PFSK-1 (cell line): ENCODE measurements at regions not wholly inside any gene's neighbourhood (a gene's known extent, or its start where the extent isn't known, plus 50 kb on each side); places are given as distances from the start of the nearest gene placed in this dataset.

ENCODE experiments used
- FOXP2 ChIP-seq: optimal IDR thresholded peaks from 2 replicates; pipeline ENCODE3; 2011; ENCODE audit warnings: borderline replicate concordance, control low read depth, inconsistent platforms; ENCODE audit not compliant: insufficient read depth; ENCODE audit errors: extremely low read length, extremely low read depth
- POLR2AphosphoS5 ChIP-seq: IDR thresholded peaks from 2 replicates; pipeline ENCODE4 v1.6.1; 2012; ENCODE audit warnings: low read depth, mild to moderate bottlenecking, control low read depth, low read length, moderate library complexity
- SIN3A ChIP-seq: IDR thresholded peaks from 2 replicates; pipeline ENCODE4 v1.6.1; 2012; ENCODE audit warnings: mild to moderate bottlenecking, low read length, moderate library complexity, borderline replicate concordance; ENCODE audit not compliant: insufficient read depth
- TAF1 ChIP-seq: IDR thresholded peaks from 2 replicates; pipeline ENCODE4 v1.6.1; 2012; ENCODE audit warnings: low read length, control low read depth, borderline replicate concordance; ENCODE audit not compliant: insufficient read depth
- TF ChIP-seq, protein P1 (sequence below), 2 experiments: IDR thresholded peaks; 2 replicates each; pipeline versions ENCODE4 v1.6.1 to v1.8.0; 2011 to 2012; ENCODE audit warnings: low read depth in 2 of 2, low read length in 2 of 2, control low read depth in 1 of 2, inconsistent platforms in 1 of 2, mild to moderate bottlenecking in 1 of 2, moderate library complexity in 1 of 2; ENCODE audit not compliant: insufficient read depth in 1 of 2

DNA sequence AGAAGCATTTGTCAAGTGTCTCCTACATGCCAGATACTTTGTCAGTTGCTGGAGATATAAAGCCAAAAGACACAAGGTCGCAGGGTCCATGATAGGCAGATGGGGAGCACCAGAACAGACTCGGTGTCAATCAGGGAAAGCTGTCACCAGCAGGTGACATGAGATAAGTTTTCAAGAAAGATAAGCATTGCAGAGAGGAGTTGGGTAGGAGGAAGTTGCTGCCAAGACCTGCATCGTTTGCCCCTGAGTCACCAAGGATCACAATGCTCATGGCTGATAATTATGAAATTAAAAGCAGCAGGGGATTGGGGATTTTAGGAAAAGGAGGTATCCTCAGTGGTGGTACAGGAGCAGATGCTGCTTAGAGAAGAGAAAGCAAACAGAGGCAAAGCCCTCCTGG, 551.1 kb upstream of the CDH11 start:
- TF ChIP-seq TAF1: no peak
- TF ChIP-seq, protein P1, sequence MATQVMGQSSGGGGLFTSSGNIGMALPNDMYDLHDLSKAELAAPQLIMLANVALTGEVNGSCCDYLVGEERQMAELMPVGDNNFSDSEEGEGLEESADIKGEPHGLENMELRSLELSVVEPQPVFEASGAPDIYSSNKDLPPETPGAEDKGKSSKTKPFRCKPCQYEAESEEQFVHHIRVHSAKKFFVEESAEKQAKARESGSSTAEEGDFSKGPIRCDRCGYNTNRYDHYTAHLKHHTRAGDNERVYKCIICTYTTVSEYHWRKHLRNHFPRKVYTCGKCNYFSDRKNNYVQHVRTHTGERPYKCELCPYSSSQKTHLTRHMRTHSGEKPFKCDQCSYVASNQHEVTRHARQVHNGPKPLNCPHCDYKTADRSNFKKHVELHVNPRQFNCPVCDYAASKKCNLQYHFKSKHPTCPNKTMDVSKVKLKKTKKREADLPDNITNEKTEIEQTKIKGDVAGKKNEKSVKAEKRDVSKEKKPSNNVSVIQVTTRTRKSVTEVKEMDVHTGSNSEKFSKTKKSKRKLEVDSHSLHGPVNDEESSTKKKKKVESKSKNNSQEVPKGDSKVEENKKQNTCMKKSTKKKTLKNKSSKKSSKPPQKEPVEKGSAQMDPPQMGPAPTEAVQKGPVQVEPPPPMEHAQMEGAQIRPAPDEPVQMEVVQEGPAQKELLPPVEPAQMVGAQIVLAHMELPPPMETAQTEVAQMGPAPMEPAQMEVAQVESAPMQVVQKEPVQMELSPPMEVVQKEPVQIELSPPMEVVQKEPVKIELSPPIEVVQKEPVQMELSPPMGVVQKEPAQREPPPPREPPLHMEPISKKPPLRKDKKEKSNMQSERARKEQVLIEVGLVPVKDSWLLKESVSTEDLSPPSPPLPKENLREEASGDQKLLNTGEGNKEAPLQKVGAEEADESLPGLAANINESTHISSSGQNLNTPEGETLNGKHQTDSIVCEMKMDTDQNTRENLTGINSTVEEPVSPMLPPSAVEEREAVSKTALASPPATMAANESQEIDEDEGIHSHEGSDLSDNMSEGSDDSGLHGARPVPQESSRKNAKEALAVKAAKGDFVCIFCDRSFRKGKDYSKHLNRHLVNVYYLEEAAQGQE (IDR thresholded peaks at IDR 0.05; ENCODE audit: insufficient read depth in 1 of 2, low read depth in 2 of 2, low read length in 2 of 2): no peak
- no peak for TF ChIP-seq POLR2AphosphoS5
- no peak for TF ChIP-seq SIN3A
- no peak for TF ChIP-seq FOXP2

DNA sequence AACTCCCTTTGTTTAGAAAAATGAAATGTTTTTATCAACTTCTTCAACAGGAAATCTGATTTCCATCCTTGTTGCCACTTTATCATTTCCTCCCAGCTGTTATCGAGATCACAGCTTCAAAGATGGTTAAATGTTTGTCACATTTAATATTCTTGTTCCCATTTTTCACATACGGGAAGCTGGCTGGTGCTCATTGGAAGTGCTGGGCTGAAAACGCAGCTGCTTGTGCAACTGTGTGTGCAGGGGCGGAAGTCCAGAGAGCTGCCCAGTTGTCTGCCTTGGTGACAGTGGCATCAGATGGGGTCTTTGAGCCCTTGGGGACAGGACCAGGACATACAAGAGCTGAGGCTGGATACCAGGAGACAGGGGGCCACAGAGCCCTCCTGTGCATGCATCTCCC, 549.2 kb upstream of the CDH11 start:
- no peak for TF ChIP-seq POLR2AphosphoS5
- no peak for TF ChIP-seq TAF1
- TF ChIP-seq, protein P1 (IDR thresholded peaks at IDR 0.05; ENCODE audit: insufficient read depth in 1 of 2, low read depth in 2 of 2, low read length in 2 of 2): no peak
- TF ChIP-seq FOXP2: no peak
- no peak for TF ChIP-seq SIN3A

DNA sequence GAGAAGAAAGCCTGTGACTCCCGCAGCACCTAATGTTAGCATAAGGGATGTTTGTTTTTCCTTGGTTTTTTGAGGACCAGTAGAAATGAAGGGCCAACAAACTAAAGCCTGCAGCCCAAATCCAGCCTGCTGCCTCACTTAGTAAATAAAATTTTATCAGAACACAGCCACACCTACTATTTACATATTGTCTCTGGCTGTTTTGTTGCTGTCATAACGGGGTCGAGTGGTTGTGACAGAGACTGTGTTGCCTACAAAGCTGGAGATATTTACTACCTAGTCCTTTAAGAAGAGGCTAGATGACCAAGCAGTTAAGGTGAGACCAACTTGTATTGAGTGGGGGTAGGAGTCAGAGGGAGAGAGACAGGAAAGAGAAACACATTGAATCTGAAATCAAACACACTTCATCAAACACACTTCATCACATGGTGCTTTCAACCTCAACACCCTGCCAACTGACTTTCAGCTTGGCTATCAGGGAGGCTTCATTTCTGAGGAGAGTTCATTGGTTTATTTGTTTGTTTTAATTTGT, 546.3 kb upstream of the CDH11 start:
- TF ChIP-seq SIN3A (no peak), FOXP2 (no peak), TAF1 (no peak), POLR2AphosphoS5 (no peak)
- TF ChIP-seq, protein P1 (IDR thresholded peaks at IDR 0.05; ENCODE audit: insufficient read depth in 1 of 2, low read depth in 2 of 2, low read length in 2 of 2): no peak

DNA sequence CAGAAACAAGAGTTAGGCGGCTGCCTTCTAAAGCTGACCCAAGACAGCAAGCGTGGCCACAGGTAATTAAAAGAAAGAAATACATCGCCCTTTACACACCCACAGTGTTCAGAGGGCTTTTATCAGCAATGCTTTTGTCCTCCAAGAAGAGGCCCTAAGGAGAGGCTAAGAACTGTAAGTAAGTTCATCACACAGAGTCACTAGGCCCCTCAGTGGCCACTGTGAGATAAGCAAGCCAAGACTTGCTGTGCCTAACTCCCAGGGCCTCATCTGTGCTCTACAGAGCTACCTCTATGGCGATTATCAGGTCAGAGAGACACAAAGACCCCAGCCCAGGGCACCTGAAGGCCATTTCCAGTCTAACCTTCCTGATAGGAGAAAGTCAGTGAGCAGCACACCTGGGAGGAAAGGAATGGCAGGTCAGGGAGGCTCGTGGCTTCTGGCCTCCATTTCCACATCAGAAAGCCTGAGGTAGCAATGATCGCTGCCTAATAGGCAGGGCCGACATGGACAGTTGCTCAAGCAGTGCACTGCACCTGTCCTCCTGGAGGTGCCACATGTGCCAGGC, 545.2 kb upstream of the CDH11 start:
- TF ChIP-seq, protein P1 (IDR thresholded peaks at IDR 0.05; ENCODE audit: insufficient read depth in 1 of 2, low read depth in 2 of 2, low read length in 2 of 2): no peak
